GM13976 (cell line): ENCODE measurements at regions not wholly inside any gene's neighbourhood (a gene's known extent, or its start where the extent isn't known, plus 50 kb on each side); places are given as distances from the start of the nearest gene placed in this dataset.

Experiments used
- DNase-seq: peaks from one replicate; pipeline ENCODE4 v3.0.0; 2012; ENCODE audit warnings: low spot score
- CTCF ChIP-seq: IDR thresholded peaks from 2 replicates; pipeline ENCODE4 v1.5.1; 2012; ENCODE audit warnings: borderline replicate concordance, mild to moderate bottlenecking; ENCODE audit not compliant: insufficient read depth; ENCODE audit errors: extremely low read depth, missing control alignments, control extremely low read depth
- in situ Hi-C: fragments of 300-500 bp; cut with MboI; formaldehyde crosslinking; loops from one replicate; pipeline ENCODE4 v1.12.0; 2022; ENCODE audit warnings: low sequenced_read_pairs, mixed read lengths, inconsistent platforms; ENCODE audit not compliant: unreplicated experiment

DNA sequence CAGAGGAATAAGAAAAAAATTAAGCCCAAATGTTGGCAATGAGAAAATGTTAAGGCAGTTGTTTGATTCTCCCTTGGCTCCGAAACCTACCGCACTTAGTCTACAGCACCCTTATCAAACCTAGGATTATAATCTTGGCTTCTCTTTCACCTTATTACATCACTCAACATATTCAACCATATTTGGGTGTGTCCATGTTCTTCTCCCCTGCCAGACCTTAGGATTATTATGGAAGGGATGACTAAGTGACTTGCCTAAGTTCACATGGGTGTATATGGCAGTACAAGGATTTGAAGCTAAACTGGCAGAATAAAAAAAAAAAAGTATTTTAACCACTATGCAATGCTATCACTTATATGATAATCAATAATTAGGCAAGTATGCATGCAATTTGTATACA is 76.4 kb downstream of the PLK2 start:
- in situ Hi-C loops = no loop called here
- no peak for DNase-seq
- no peak for TF ChIP-seq CTCF

GRCh38 chr5:58382131-58382534 is 77.8 kb downstream of the PLK2 start:
- no peak for TF ChIP-seq CTCF
- no peak for DNase-seq
- in situ Hi-C loops = no loop called here

- TF ChIP-seq CTCF = no peak
- in situ Hi-C loops = no loop called here
- no peak for DNase-seq
Measured at GRCh38 chr5:58381566-58381965, 78.3 kb downstream of the PLK2 start.

GRCh38 chr5:58380655-58381054 is 79.2 kb downstream of the PLK2 start:
- in situ Hi-C loops = no loop called here
- DNase-seq = no peak
- TF ChIP-seq CTCF = no peak

DNA sequence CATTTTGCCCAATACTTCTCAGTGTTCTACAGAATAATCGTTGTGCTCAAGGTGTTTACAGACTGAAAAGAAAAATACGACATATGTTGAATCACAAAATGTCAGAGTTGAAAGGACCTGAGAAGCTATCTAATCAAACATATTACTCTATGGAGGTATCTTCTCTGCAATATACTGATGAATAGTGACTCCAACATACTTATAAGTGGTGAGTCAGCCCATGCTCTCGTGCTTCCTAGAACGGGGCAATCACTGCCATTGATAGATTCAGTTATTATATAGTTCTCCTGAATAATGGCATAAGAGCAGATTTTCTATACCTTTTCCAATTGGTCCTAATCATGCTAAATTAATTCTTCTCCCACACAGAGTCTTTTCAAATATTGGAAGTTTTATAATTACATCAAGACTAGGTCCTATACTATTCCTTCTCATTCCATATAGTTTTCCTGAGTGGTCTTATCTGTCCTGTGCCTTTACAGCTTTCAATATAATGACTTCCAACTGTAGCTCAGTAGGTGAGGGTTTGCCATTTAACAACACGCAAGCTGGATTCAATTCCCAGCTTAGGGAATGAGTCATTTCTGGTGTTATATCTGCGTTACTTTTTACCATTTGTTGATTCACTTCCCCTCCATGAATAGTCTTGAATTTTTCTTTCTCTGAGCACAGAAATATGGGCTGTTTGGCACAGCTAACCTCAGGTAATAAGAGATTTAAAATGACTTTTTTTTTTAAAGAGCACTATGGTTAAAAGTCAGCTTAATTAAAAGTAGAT is 81.1 kb downstream of the PLK2 start:
- no peak for DNase-seq
- in situ Hi-C loops = no loop called here
- TF ChIP-seq CTCF = no peak

DNA sequence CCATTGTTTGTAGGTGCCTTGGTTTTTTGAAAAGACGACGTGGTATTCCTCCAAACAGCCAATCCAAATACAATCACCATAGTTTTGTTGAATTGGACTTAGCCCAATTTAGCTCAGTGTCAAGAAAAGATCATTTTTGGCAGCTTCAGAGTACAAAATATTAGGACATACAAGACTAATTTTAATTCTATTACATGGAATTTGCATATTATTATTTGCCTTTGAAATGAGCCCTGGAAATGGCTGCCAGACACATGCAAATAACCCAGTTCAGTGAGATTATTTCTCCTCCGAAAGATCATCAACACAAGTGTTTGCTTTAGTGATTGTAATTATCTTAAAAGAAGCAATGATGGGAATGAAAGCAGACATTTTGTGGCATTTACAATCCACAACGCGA is 89.3 kb downstream of the PLK2 start:
- in situ Hi-C loops = no loop called here
- no peak for TF ChIP-seq CTCF
- DNase-seq = no peak
